GM12891 (cell line): ENCODE measurements at regions not wholly inside any gene's neighbourhood (a gene's known extent, or its start where the extent isn't known, plus 50 kb on each side); places are given as distances from the start of the nearest gene placed in this dataset.
A peak's percentile ranks its signal among the peaks of the same experiment; 100 is the strongest.
"Not testable (repeated sequence)": the region's sequence is repeated elsewhere in the genome, so short reads cannot be mapped to it uniquely, and the experiment has no call there.

Source experiments
- DNase-seq: peaks from one replicate; pipeline ENCODE4 v3.0.0; 2011; ENCODE audit warnings: low spot score; ENCODE audit not compliant: insufficient read length
- FAIRE-seq: peaks from 2 replicates; lab custom pipeline; 2011; peaks lifted over from hg19 to GRCh38; lab: Jason Lieb, UNC
- PAX5 ChIP-seq: IDR thresholded peaks from 2 replicates; pipeline ENCODE4 v1.6.1; 2011; ENCODE audit warnings: low read length, moderate library complexity, mild to moderate bottlenecking; ENCODE audit not compliant: insufficient read depth, severe bottlenecking
- POLR2A ChIP-seq: IDR thresholded peaks from 2 replicates; pipeline ENCODE4 v1.6.1; 2011; ENCODE audit warnings: low read depth, low read length, control low read depth
- POLR2AphosphoS5 ChIP-seq: IDR thresholded peaks from 2 replicates; pipeline ENCODE4 v1.6.1; 2011; ENCODE audit warnings: low read depth, low read length, control low read depth
- POU2F2 ChIP-seq: IDR thresholded peaks from 2 replicates; pipeline ENCODE4 v1.6.1; 2011; ENCODE audit warnings: low read depth, mild to moderate bottlenecking, control low read depth, low read length, moderate library complexity
- SPI1 ChIP-seq: IDR thresholded peaks from 2 replicates; pipeline ENCODE4 v1.6.1; 2011; ENCODE audit warnings: low read depth, low read length, control low read depth
- TAF1 ChIP-seq: IDR thresholded peaks from 2 replicates; pipeline ENCODE4 v1.6.1; 2011; ENCODE audit warnings: low read depth, low read length, control low read depth

GRCh38 chr14:87623616-87624015 lies 369.4 kb downstream of the GALC start:
- FAIRE-seq, result no peak
- DNase-seq, result no peak
- TF ChIP-seq POU2F2 (no peak), TAF1 (no peak), PAX5 (no peak), POLR2AphosphoS5 (no peak), POLR2A (no peak), SPI1 (no peak)

- DNase-seq (no peak), FAIRE-seq (no peak)
- TF ChIP-seq PAX5 (no peak), SPI1 (no peak), POLR2AphosphoS5 (no peak), TAF1 (no peak), POLR2A (no peak), POU2F2 (no peak)
Measured at GRCh38 chr14:87617079-87617478, 375.9 kb downstream of the GALC start.

GRCh38 chr14:87615822-87616679 lies 376.9 kb downstream of the GALC start:
- DNase-seq (peak; percentile 24), FAIRE-seq (peak; percentile 84)
- no peak for TF ChIP-seq POLR2A

GRCh38 chr14:87615047-87615446 lies 377.9 kb downstream of the GALC start:
- DNase-seq (no peak), FAIRE-seq (no peak)
- TF ChIP-seq PAX5 (no peak), POLR2AphosphoS5 (no peak), POLR2A (no peak), TAF1 (no peak), SPI1 (no peak)

GRCh38 chr14:87613881-87614280 lies 379.1 kb downstream of the GALC start:
- no peak for TF ChIP-seq TAF1
- TF ChIP-seq SPI1, result no peak
- no peak for TF ChIP-seq POU2F2
- DNase-seq (no peak), FAIRE-seq (no peak)

GRCh38 chr14:87607056-87607455 lies 385.9 kb downstream of the GALC start:
- FAIRE-seq, DNase-seq: not testable (repeated sequence)

- DNase-seq (no peak), FAIRE-seq (no peak)
- TF ChIP-seq POLR2A (no peak), TAF1 (no peak), SPI1 (no peak), POU2F2 (no peak), POLR2AphosphoS5 (no peak), PAX5 (no peak)
Measured at GRCh38 chr14:87601036-87601435, 391.9 kb downstream of the GALC start.

GRCh38 chr14:87600240-87600639 lies 392.7 kb downstream of the GALC start:
- DNase-seq (no peak), FAIRE-seq (no peak)
- TF ChIP-seq POLR2A (no peak), PAX5 (no peak), POLR2AphosphoS5 (no peak), POU2F2 (no peak), SPI1 (no peak), TAF1 (no peak)

- TF ChIP-seq PAX5, result no peak
- no peak for TF ChIP-seq POU2F2
- no peak for TF ChIP-seq TAF1
- TF ChIP-seq SPI1, result no peak
- no peak for TF ChIP-seq POLR2A
- TF ChIP-seq POLR2AphosphoS5, result no peak
- DNase-seq (no peak), FAIRE-seq (no peak)
Measured at GRCh38 chr14:87581298-87581697, 411.7 kb downstream of the GALC start.

- FAIRE-seq, result no peak
- DNase-seq, result no peak
- TF ChIP-seq POLR2A, result no peak
- no peak for TF ChIP-seq SPI1
- TF ChIP-seq POU2F2, result no peak
Measured at GRCh38 chr14:87579036-87579435, 413.9 kb downstream of the GALC start.

- no peak for FAIRE-seq
- no peak for DNase-seq
- TF ChIP-seq POLR2A (no peak), PAX5 (no peak), TAF1 (no peak), POLR2AphosphoS5 (no peak), POU2F2 (no peak), SPI1 (no peak)
Measured at GRCh38 chr14:87575378-87575777, 417.6 kb downstream of the GALC start.
